GM21619 (cell line): ENCODE measurements at regions not wholly inside any gene's neighbourhood (a gene's known extent, or its start where the extent isn't known, plus 50 kb on each side); places are given as distances from the start of the nearest gene placed in this dataset.

Source experiments
- ATAC-seq: cut with Tn5 transposase; IDR thresholded peaks from one replicate; pipeline ENCODE4 v1.9.1; 2021; ENCODE audit not compliant: unreplicated experiment

GRCh38 chr10:44064987-44065787, 319.7 kb downstream of the CXCL12 start:
- ATAC-seq: no peak

- ATAC-seq: no peak
Observed at GRCh38 chr10:44064317-44064716, 320.6 kb downstream of the CXCL12 start.

- ATAC-seq: no peak
Observed at GRCh38 chr10:44063686-44064085, 321.2 kb downstream of the CXCL12 start.

GRCh38 chr10:44060719-44061118, 324.2 kb downstream of the CXCL12 start:
- ATAC-seq: no peak

- ATAC-seq: no peak
Observed at GRCh38 chr10:44060221-44060620, 324.7 kb downstream of the CXCL12 start.

GRCh38 chr10:44058259-44058658, 326.6 kb downstream of the CXCL12 start:
- ATAC-seq: no peak

GRCh38 chr10:44056967-44057805, 327.7 kb downstream of the CXCL12 start:
- ATAC-seq: no peak

GRCh38 chr10:44056206-44056605, 328.7 kb downstream of the CXCL12 start:
- ATAC-seq: no peak

GRCh38 chr10:44054046-44054445, 330.9 kb downstream of the CXCL12 start:
- no peak for ATAC-seq

- ATAC-seq: no peak
Observed at GRCh38 chr10:44053391-44053790, 331.5 kb downstream of the CXCL12 start.

GRCh38 chr10:44051584-44052385, 333.1 kb downstream of the CXCL12 start:
- no peak for ATAC-seq

- ATAC-seq: no peak
Observed at GRCh38 chr10:44051091-44051490, 333.8 kb downstream of the CXCL12 start.

- no peak for ATAC-seq
Observed at GRCh38 chr10:44049301-44050015, 335.4 kb downstream of the CXCL12 start.

- no peak for ATAC-seq
Observed at GRCh38 chr10:44047361-44047760, 337.5 kb downstream of the CXCL12 start.

GRCh38 chr10:44046605-44047004, 338.3 kb downstream of the CXCL12 start:
- no peak for ATAC-seq

- ATAC-seq: no peak
Observed at GRCh38 chr10:44045020-44045419, 339.9 kb downstream of the CXCL12 start.

- no peak for ATAC-seq
Observed at GRCh38 chr10:44044549-44044948, 340.3 kb downstream of the CXCL12 start.

- ATAC-seq: no peak
Observed at GRCh38 chr10:44043646-44044375, 341.1 kb downstream of the CXCL12 start.

- no peak for ATAC-seq
Observed at GRCh38 chr10:44042926-44043602, 341.8 kb downstream of the CXCL12 start.
